ENCODE measurements at regions not wholly inside any gene's neighbourhood (a gene's known extent, or its start where the extent isn't known, plus 50 kb on each side); places are given as distances from the start of the nearest gene placed in this dataset.

GRCh38 chr6:134714113-134714512 lies 235.8 kb downstream of the ALDH8A1 start:
- no peak for DNase-seq (ENCODE audit: low read depth in 1 of 2, low spot score in 2 of 2)
- no peak overlapping the region for H3K4me2 ChIP-seq (ENCODE audit: insufficient read depth in 1 of 2, low read depth in 2 of 2, low read length in 2 of 2)
- no peak overlapping the region for H2AFZ ChIP-seq (ENCODE audit: low read length)
- no peak overlapping the region for H2BK15ac ChIP-seq (ENCODE audit: low read length)
- no peaks in the 10 kb centered on the region for H3K27me3 ChIP-seq (replicated peaks in 1 of 4; ENCODE audit: control insufficient read depth in 3 of 4, extremely low read depth in 1 of 4, insufficient read depth in 3 of 4, low read length in 3 of 4)
- no peak overlapping the region for H2BK5ac ChIP-seq (ENCODE audit: low read depth, low read length)
- ChIA-PET CTCF (ENCODE audit: partially characterized antibody) (interaction anchor here (0.6 kb wide), 1 partner anchor 602 kb away, joined by 3 read pairs; no protein-coding TSS in a partner anchor), POLR2A (ENCODE audit: partially characterized antibody) (no interaction called here)
- H3K79me1 ChIP-seq (ENCODE audit: low read depth, low read length): no peaks in the 10 kb centered on the region
- H3K9ac ChIP-seq (replicated peaks in 1 of 4; ENCODE audit: extremely low read depth in 1 of 4, low read depth in 3 of 4, low read length in 3 of 4): no peak overlapping the region
- no peak overlapping the region for H3K14ac ChIP-seq (ENCODE audit: insufficient read length)
- no peak overlapping the region for H2BK20ac ChIP-seq (ENCODE audit: low read length)
- no peak overlapping the region for H4K91ac ChIP-seq (replicated peaks; ENCODE audit: insufficient read length, low read length)
- H3K36me3 ChIP-seq (ENCODE audit: control insufficient read depth in 2 of 4, insufficient read depth in 4 of 4, low read length in 3 of 4): no peaks in the 10 kb centered on the region
- no peaks in the 10 kb centered on the region for H3K9me3 ChIP-seq (ENCODE audit: insufficient read depth in 2 of 2, low read depth in 1 of 2, low read length in 1 of 2)
- H3K27ac ChIP-seq (ENCODE audit: low read depth, low read length): no peak overlapping the region
- no peak for FAIRE-seq
- 77% methylated on average over 4 of the region's 4 CpGs; no CpG with 5 or more reads in 1 of the 2 experiments for WGBS, 2 experiments (ENCODE audit: extremely low coverage in 1 of 2, insufficient coverage in 1 of 2, insufficient read length in 1 of 2, insufficient replicate concordance in 2 of 2, low coverage in 1 of 2, low lambda C conversion rate in 2 of 2, missing lambda C conversion rate in 1 of 2)
- H3K4ac ChIP-seq (replicated peaks; ENCODE audit: insufficient read length, low read depth, low read length): no peak overlapping the region
- H2AK5ac ChIP-seq (ENCODE audit: low read depth, low read length): no peak overlapping the region
- H4K20me1 ChIP-seq (replicated peaks in 1 of 2; ENCODE audit: control insufficient read depth in 1 of 2, insufficient read depth in 2 of 2, low read length in 2 of 2): no peaks in the 10 kb centered on the region
- H3K56ac ChIP-seq (replicated peaks; ENCODE audit: insufficient read length, low read depth, low read length): no peak overlapping the region
- no peak overlapping the region for H2BK12ac ChIP-seq (ENCODE audit: low read depth, low read length)
- H3K23me2 ChIP-seq (ENCODE audit: low read depth, low read length): no peaks in the 10 kb centered on the region
- H4K8ac ChIP-seq (ENCODE audit: extremely low read depth, insufficient read depth, low read length): no peak overlapping the region
- H3K18ac ChIP-seq (ENCODE audit: extremely low read depth, low read length): no peak overlapping the region
- H4K5ac ChIP-seq (ENCODE audit: insufficient read length, low read depth, low read length): no peak overlapping the region
- no peak overlapping the region for H3K4me3 ChIP-seq (ENCODE audit: extremely low read depth in 1 of 4, insufficient read depth in 2 of 4, low read depth in 3 of 4, low read length in 4 of 4)
- H3K4me1 ChIP-seq (replicated peaks in 1 of 4; ENCODE audit: control insufficient read depth in 3 of 4, insufficient read depth in 4 of 4, low read length in 3 of 4): no peaks in the 10 kb centered on the region
- no peak overlapping the region for H3K23ac ChIP-seq (ENCODE audit: insufficient read length)
- no peak overlapping the region for H2BK120ac ChIP-seq (replicated peaks; ENCODE audit: low read depth, low read length)
- H3K79me2 ChIP-seq (ENCODE audit: control insufficient read depth in 1 of 2, insufficient read depth in 2 of 2, low read length in 2 of 2): no peaks in the 10 kb centered on the region
- no peak for TF ChIP-seq CEBPB (IDR thresholded peaks at IDR 0.05; ENCODE audit: low read depth, low read length)
- no peak for TF ChIP-seq RNF2 (IDR thresholded peaks at IDR 0.05; ENCODE audit: borderline replicate concordance, low read depth, low read length, missing control alignments, poor library complexity, severe bottlenecking)
- TF ChIP-seq NANOG (IDR thresholded peaks at IDR 0.05; ENCODE audit: insufficient read depth, low read depth, low read length, poor library complexity, severe bottlenecking): no peak
- TF ChIP-seq TAF7 (optimal IDR thresholded peaks at IDR 0.05; ENCODE audit: borderline replicate concordance, low read depth, low read length): no peak
- TF ChIP-seq SP2 (IDR thresholded peaks at IDR 0.05; ENCODE audit: low read length): no peak
- no peak for TF ChIP-seq ASH2L (IDR thresholded peaks at IDR 0.05; ENCODE audit: low read length)
- no peak for TF ChIP-seq NRF1 (IDR thresholded peaks at IDR 0.05; ENCODE audit: low read depth, low read length)
- TF ChIP-seq POU5F1 (IDR thresholded peaks at IDR 0.05; ENCODE audit: low read depth, low read length): no peak
- no peak for TF ChIP-seq EGR1 (IDR thresholded peaks at IDR 0.05; ENCODE audit: borderline replicate concordance, low read depth, low read length)
